Body of pancreas (tissue), 4 donors: ENCODE measurements at regions not wholly inside any gene's neighbourhood (a gene's known extent, or its start where the extent isn't known, plus 50 kb on each side); places are given as distances from the start of the nearest gene placed in this dataset.

Experiments
- CTCF ChIP-seq, 7 experiments: fragments of 450-650 bp in 4 of 7; fragments of 200-600 bp in 3 of 7; sonication (generic) in 3 of 7; IDR thresholded peaks; one replicate each; pipeline ENCODE4 v1.5.1; 2016 to 2019; ENCODE audit warnings: antibody characterized with exemption in 7 of 7
- POLR2A ChIP-seq, 3 donors: fragments of 450-650 bp; IDR thresholded peaks; one replicate each; pipeline ENCODE4 v1.6.1; 2016; ENCODE audit warnings: antibody characterized with exemption in 3 of 3, mild to moderate bottlenecking in 2 of 3

- no peak for TF ChIP-seq POLR2A (IDR thresholded peaks at IDR 0.05)
- no peak for TF ChIP-seq CTCF (IDR thresholded peaks at IDR 0.05)
Measured at GRCh38 chr3:41030220-41030619, 169.1 kb upstream of the CTNNB1 start.
